Coronary artery (tissue), 2 donors: ENCODE measurements at regions not wholly inside any gene's neighbourhood (a gene's known extent, or its start where the extent isn't known, plus 50 kb on each side); places are given as distances from the start of the nearest gene placed in this dataset.
"Not testable (repeated sequence)": the region's sequence is repeated elsewhere in the genome, so short reads cannot be mapped to it uniquely, and the experiment has no call there.

Experiments
- DNase-seq: peaks from one replicate; pipeline ENCODE4 v3.0.0-alpha.2; 2017; ENCODE audit warnings: low spot score
- H3K27ac ChIP-seq, 2 donors: fragments of 200-600 bp; sonication (generic); one replicate each; pipeline ENCODE4 v1.5.1; 2016 to 2019
- H3K4me3 ChIP-seq: fragments of 200-600 bp; sonication (generic); 2 replicates; pipeline ENCODE4 v1.5.1; 2016; ENCODE audit warnings: mild to moderate bottlenecking, moderate library complexity
- CTCF ChIP-seq: fragments of 200-600 bp; sonication (generic); IDR thresholded peaks from one replicate; pipeline ENCODE4 v1.5.1; 2019; ENCODE audit warnings: antibody characterized with exemption

- no peak for DNase-seq
- H3K27ac ChIP-seq = no peak overlapping the region
- no peak for TF ChIP-seq CTCF
- H3K4me3 ChIP-seq = no peak overlapping the region
These were observed 204.3 kb upstream of the STAC start for GRCh38 chr3:36175916-36176461.

GRCh38 chr3:36178018-36178417, 202.3 kb upstream of the STAC start:
- no peak for DNase-seq
- Histone ChIP-seq H3K27ac (no peak overlapping the region), H3K4me3 (no peak overlapping the region)
- TF ChIP-seq CTCF = no peak

GRCh38 chr3:36182024-36182423, 198.3 kb upstream of the STAC start:
- no peak overlapping the region for H3K27ac ChIP-seq
- DNase-seq = no peak
- no peak for TF ChIP-seq CTCF
- H3K4me3 ChIP-seq = no peak overlapping the region

GRCh38 chr3:36187197-36187596, 193.1 kb upstream of the STAC start:
- not testable (repeated sequence) for DNase-seq, H3K27ac ChIP-seq, H3K4me3 ChIP-seq

- H3K27ac ChIP-seq = no peak overlapping the region
- no peak overlapping the region for H3K4me3 ChIP-seq
- DNase-seq = no peak
- no peak for TF ChIP-seq CTCF
These were observed 187.4 kb upstream of the STAC start for GRCh38 chr3:36192901-36193300.

GRCh38 chr3:36193448-36193847, 186.9 kb upstream of the STAC start:
- H3K27ac ChIP-seq = no peak overlapping the region
- H3K4me3 ChIP-seq = no peak overlapping the region
- TF ChIP-seq CTCF = no peak
- DNase-seq = no peak

- no peak overlapping the region for H3K4me3 ChIP-seq
- no peak overlapping the region for H3K27ac ChIP-seq
- DNase-seq = no peak
- no peak for TF ChIP-seq CTCF
These were observed 184.2 kb upstream of the STAC start for GRCh38 chr3:36196058-36196457.

GRCh38 chr3:36197151-36197550, 183.2 kb upstream of the STAC start:
- DNase-seq = no peak
- H3K4me3 ChIP-seq = no peak overlapping the region
- TF ChIP-seq CTCF = no peak

More at GRCh38 chr3:36197151-36197550, 183.2 kb upstream of the STAC start:
- H3K27ac ChIP-seq = no peak overlapping the region
